Panc1 (cell line): ENCODE measurements at regions not wholly inside any gene's neighbourhood (a gene's known extent, or its start where the extent isn't known, plus 50 kb on each side); places are given as distances from the start of the nearest gene placed in this dataset.

ENCODE experiments used
- CTCF ChIP-seq: fragments of 450-650 bp; IDR thresholded peaks from 2 replicates; pipeline ENCODE4 v1.5.1; 2017; ENCODE audit warnings: mild to moderate bottlenecking
- POLR2AphosphoS5 ChIP-seq: IDR thresholded peaks from 2 replicates; pipeline ENCODE4 v1.6.1; 2012; ENCODE audit warnings: mild to moderate bottlenecking, low read depth, low read length, moderate library complexity

- no peak for TF ChIP-seq CTCF
- no peak for TF ChIP-seq POLR2AphosphoS5
These were observed 798.3 kb downstream of the NXPH1 start for GRCh38 chr7:9231630-9232121.
